HG02981 (cell line): ENCODE measurements at regions not wholly inside any gene's neighbourhood (a gene's known extent, or its start where the extent isn't known, plus 50 kb on each side); places are given as distances from the start of the nearest gene placed in this dataset.
"Not testable (repeated sequence)": the region's sequence is repeated elsewhere in the genome, so short reads cannot be mapped to it uniquely, and the experiment has no call there.

Experiments
- ATAC-seq: cut with Tn5 transposase; IDR thresholded peaks from one replicate; pipeline ENCODE4 v1.9.1; 2021; ENCODE audit warnings: mild to moderate bottlenecking, moderate library complexity; ENCODE audit not compliant: unreplicated experiment

DNA sequence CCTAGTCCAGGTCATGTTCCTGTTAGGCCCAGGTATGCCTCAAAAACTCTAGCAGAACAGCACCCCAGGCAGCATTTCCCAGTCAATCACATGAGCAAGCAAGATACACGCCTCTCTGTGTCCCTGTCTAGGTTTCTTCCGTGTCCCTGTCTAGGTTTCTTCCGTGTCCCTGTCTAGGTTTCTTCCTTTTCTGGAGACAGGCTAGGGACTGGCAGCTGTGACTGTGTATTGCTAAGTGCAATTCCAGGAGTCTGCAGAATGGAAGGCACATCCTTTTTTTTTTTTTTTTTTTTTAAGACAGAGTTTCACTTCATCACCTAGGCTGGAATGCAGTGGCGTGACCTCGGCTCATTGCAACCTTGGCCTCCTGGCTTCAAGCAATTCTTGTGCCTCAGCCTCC is 77.6 kb downstream of the SETD4 start:
- ATAC-seq, result no peak

DNA sequence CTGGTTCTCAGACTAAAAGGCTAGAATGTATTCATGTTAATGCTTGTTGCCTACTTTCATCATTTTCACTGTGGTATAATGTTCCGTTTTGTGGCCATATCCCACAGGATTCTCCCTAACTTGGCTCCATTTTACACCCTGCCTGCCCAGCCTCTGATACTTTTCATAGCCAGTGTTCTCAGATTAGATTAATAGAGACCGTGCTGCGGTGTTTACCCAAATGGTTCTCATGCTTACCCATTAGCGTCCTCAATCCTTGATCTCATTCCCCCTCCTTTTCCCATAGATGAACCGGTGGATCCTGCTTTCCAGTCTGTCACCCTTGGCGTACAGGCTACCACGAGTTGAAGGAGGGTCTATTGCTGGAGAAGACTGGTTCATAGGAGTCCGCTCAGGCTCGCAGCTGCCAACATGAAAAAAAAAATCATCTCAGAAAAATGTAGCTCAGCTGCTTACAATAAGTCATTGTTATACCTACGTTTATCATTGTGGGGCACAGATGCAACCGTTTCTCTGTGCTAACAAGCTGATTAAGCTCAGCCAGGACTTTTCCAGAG is 78.7 kb downstream of the SETD4 start:
- no peak for ATAC-seq

DNA sequence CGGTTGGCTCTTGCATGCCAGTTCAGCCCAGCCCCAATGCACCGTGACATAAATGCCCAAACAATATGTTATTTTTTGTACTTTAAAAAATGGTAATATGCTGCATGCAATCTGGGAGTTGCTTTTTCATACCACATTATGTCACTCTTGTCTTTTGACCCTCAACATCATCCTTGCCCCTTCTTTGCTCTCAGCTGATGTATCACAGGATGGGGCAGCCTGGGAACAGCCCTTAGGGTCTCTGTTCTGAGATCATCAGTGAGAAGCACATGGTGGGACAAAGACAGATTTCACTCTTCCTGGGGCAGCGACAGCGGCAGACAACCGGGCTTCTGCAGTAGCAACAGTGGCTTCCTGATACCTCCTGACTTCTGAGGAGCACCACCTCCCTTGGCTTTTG is 79.5 kb downstream of the SETD4 start:
- ATAC-seq, result no peak

DNA sequence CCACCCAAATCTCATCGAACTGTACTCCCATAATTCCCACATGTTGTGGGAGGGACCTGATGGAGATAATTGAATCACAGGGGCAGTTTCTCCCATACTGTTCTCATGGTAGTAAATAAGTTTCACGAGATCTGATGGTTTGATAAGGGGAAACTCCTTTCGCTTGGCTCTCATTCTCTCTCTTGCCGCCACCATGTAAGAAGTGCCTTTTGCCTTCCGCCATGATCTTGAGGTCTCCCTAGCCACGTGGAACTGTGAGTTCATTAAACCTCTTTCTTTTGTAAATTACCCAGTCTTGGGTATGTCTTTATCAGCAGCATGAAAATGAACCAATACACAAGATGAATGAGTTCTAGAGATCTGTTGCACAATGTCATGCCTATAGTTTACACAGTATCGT is 82.5 kb downstream of the SETD4 start:
- not testable (repeated sequence) for ATAC-seq

DNA sequence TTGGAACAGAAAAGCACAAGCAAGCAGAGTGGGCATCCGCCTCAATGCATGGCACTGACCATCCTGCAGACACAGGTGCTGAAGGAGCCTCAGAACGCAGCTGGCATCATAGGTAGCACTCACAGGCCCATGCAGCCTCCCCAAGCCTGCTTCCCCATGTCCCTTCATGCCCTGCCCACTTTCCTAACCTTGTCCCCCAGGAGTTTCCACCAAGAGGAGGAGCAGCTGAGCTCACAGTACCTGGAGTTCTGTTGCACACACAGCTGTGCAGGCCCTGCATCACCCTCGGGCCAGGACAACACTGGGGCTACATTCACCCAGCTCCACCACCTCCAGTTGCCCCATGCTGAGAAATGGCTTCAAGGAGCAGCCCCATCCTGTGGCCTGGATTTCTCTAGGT is 83.4 kb downstream of the SETD4 start:
- ATAC-seq, result no peak

DNA sequence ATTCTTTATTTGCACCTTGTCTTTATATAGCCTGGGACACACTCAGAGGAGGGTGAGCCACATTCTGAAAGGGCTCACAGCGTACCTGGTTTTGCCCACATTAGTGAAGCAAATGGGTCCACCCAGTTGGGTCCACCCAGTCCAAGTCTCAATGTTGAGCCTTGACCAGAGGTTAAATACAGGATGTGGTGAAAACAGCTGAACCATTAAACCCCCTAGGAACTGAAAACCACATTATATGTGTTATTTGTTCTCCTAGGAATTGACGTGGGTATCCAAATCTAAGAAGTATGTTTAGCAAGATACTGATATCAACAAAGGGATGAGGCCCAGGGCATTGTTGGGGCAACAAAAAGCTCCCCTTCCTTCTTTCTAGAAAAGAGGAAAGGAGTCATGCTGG is 83.8 kb downstream of the SETD4 start:
- ATAC-seq, result no peak

DNA sequence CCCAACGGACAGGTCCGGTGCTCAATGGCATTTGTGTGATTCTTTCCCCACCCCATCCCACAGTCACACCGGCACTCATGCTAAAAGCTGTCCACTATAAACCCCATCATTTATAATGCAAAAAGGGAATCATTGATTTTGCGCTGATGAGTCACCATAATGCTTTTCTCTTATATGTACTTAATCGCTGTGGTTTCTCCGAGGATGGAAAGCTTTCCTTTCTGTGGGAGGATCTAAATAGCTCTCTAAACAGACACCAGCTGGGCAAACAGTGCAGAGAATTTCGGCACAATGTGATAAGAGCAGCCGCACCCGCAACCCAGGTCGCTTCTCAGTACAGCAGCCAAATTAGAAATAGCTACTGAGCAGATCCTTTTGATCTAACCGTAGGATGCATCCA is 85.6 kb downstream of the SETD4 start:
- ATAC-seq, result no peak

DNA sequence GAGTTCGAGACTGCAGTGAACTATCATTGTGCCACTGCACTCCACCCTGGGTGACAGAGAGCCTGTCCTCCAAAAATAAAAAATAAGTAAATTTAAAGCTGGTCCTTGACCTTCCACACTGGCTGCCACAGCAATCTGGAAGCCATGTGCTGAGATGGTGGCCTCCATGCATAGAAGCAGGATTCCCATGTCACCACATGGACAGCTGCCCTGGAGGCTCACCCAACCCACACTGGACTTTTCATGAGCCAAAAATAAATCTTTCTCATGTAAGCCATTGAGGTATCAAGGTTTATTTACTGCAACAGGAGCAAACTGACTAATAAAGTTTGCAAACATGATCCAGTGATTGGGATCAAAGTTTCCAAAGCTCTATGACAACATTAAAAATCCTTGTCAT is 88.5 kb downstream of the SETD4 start:
- no peak for ATAC-seq

DNA sequence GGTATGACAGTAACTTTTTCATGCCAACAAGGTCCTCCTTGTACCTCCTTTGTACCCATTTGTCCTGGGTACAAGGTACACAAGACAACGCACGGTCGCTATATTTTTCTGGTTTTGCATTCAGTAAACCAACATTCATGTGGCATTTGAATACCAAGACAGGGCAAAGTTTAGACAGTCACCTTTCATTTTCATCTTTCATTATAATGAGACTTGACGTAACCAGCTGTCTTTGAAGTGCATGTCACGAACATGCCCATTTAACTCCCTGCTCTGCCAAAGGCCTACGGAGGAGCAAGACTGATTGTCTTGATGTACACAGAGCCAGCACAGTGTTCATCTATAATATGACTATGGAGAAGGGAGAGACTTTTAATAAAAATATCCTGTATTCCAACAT is 91.0 kb downstream of the SETD4 start:
- ATAC-seq, result no peak

DNA sequence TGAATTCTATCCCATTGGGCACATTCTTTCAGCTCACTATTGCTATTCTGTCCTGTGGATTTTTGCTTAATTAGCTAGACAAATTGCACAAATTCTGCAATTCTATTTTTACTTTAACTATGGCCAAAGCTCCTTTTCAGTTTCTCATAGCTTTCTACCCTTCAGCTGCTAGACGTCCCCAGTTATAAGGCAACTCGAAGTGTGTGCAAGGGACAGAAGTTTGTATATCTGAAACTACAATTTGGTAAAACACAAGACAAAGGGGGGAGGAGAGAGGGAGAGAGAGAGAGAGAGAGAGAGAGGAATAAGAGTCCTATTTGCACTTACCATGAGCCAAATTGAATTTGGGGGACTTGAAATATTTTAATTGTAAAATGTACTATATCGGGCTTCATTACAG is 91.8 kb downstream of the SETD4 start:
- ATAC-seq, result no peak

DNA sequence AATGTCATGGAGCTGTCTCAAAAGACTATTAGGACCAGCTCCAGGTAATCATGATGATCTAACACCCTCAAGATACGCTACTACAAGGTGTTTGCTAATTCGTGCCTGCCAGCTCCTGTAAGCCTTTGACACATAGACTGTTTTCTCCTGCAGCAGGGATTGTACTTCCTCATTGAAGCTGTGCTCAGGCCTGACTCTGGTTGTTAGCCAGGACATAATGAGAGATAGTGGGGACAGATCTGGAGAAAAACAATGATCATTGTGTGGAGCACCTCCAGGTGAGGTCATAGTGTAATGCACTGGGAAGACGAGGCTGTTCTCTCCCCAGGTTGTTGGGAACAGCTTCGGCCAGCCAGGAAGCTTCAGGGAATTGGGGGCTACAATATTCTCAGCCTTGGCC is 94.6 kb downstream of the SETD4 start:
- ATAC-seq, result no peak

DNA sequence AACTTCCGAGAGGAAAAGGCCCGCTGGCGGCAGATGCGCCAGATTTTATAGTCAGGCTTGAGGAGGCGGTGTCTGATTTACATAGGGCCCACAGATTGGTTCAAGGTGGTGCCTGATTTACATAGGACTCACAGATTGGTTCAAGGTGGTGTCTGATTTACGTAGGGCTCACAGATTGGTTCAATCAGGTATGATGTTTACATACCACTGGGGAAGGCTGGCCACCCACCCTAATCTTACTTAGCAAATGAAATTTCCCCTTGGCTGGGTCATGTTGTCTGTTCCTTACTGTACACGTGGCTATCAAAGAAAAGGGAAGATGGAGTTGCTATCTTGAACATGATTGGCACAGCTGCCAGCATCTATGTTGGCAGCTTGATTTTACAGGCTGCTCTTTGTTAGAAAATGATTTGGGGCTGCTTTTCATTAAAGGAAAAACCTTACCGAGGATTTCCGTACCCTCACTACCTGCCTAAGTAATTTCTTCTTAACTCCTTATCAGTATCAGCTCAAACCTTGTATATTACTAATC is 96.3 kb downstream of the SETD4 start:
- ATAC-seq, result no peak

DNA sequence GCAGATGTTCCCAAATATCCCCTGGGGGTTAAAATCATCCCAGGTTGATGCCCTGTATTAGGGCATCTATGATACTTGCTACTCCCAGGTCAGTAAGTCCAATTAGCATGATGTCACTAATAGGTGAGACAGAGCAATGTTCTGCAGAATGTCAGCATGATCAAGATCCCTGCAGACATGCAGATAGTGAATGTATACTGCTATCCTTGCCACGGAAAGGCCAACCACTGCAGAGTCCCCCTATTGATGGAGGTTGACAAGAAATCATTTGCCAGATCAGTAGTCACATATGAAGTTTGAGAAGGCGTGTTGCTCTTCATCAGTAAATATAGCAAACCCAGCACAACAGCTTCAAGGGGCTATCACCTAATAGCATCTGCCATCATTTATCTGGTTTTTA is 97.4 kb downstream of the SETD4 start:
- no peak for ATAC-seq

DNA sequence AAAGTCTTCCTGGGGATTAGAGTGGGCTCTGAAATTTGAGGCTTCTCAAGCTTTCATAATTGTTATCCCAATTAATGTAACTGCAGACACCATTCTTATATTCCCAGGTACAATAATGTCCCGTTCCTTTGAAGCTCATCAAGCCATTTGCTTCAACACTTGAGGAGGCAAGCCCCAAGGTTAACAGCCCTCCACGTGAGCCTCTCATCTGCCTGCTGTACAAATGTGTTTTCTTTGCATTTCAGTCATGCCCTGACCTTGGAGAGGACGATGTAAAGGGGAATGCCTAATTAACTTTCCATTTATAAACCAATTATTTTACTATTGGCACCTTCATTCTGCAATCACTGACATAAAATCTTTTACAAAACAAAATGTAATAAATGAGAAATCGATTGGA is 106.3 kb downstream of the SETD4 start:
- ATAC-seq, result no peak

DNA sequence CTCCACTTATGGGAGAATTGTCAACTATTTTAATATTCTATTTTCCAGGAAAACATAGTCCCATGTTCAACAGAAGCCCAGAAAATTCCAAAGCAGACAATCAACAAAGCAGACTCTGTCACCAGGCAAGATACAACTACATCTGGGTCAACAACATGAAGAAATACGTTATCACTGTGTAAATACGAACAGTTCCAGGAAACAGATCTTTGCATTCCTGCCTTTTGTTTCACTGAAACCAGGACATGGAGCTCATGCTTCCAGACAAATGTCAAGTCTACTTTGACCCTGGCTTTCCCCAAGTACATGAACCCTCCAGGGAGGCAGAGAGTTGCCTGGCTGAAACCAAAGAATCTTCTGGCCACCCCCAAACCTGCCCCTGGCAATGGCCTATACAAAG is 106.7 kb downstream of the SETD4 start:
- no peak for ATAC-seq

DNA sequence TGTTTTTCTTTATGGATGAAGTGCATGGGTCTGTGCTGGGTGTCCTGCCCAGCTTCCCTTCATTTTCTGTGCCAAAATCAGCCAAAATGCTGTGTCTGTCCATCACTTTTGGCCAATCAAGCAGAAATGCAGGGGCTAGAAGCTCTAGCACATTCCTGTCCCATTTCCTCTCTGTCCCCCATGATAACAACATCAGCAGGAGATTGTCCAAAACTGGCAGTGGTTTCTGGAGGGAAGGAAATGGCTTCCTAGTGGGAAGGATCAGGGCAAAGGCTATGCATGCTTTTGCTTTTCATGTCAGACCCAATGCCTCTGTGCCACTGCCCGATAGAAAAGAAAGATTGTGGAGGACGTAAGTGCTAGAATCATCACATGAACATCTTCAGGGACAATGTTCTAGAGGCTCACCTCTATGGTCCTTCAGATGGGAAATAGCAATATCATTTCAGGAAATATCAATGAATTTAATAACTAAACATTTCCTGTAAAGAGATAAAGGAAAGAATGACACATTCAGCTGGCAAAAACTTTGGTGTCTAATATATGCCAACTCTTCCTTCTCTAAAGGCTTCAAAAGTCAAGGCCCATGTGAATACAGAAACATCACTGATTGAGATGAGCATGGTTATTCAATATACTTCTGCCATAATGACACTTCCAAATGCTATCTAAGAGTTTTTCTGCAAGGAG is 107.5 kb downstream of the SETD4 start:
- ATAC-seq, result no peak

DNA sequence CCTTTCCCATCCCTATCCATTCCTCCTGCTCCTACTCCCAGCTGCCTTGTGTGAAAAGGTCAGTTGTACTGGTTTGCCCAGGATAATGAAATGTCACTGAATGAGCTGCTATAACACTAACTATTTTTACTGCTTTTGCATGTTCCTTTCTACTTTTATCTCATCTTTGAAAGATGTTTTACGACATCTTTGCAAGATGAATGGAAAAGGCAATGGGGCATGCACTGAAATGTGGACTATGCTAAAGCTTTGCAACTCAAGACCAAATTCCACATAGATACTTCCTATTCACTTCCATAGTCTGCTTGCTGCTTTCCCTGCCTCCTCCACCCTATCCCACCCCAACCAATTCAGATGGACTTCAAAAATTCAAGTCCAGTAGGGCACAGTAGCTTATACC is 111.3 kb downstream of the SETD4 start:
- ATAC-seq, result no peak

DNA sequence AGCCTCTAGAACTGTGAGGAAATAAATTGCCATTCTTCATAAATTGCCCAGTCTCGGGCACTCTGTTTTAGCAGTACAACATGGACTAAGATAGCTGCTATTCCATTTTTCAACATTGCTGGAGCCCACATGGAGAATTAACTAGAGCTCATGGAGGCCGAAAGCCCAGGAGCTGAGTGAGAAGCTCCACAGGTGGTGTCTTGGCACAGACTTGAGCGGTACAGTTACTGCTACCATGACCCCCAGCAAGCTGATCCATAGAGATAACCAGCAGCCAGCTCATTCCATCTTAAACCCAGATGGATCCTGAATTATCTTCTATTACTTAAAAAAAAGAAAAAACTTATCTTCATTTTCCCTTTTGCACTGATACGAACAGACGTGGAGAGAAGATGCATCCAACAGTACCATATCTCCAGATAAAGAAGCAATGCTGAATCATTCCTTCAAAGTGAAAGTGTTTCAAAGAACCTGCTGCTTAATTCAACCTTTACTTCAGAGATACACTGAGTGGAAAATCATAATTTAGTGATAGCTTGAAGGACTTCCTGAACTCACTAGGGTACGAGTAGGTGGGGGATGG is 115.1 kb downstream of the SETD4 start:
- ATAC-seq, result no peak

DNA sequence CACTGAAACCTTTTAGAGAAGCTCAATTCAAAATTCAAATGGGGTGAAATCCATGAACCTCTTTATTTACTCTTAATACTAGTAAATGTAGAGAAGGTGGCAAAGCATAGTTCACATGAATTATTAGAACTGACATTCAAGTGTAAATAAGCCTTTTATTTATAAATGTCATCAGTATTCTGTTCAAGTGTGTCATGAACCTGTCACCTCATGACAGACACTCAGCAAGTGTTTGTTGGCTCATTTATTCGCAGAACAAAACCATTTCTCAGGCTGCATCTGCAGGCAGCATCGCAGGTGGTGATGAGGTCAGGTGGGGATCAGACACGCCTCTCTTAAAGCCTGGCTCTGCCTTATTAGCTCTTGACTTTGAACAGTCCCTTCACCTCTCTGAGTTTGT is 116.6 kb downstream of the SETD4 start:
- ATAC-seq, result no peak

DNA sequence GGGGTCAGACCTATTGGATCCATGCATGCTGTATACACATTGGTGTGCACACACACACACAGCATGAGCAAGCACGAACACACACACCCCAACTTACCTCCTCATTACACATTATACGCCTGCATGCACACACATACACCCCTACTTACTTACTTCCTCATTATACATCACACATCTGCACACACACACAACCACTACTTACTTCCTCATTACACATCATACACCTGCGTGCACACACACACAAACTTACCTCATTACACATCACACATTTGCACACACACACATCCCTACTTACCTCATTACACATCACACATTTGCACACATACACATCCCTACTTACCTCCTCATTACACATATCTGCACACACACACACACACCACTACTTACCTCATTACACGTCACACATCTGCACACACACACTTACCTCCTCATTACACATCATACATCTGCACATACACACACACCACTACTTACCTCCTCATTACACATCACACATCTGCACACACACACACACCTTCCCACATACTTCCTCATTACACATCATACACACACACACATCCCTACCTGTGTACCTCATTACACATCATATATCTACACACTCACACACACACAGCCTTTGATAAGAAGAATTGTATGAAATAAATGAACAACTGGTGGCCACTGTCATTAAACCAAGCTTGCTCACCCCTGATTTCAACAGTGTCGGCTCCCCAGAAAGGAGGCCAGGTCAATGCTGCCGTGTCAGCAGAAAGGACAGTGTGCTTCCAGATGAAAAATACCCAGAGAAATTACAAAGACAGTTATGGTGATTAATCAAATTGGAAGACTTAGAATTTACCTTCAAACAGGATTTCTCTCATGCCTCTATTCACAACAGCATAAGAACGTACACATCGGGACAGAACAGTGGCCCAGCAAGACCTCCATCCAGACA is 117.8 kb downstream of the SETD4 start:
- ATAC-seq, result no peak
